Prostate gland (tissue), 2 donors: ENCODE measurements at regions not wholly inside any gene's neighbourhood (a gene's known extent, or its start where the extent isn't known, plus 50 kb on each side); places are given as distances from the start of the nearest gene placed in this dataset.

Experiments
- POLR2A ChIP-seq: fragments of 450-650 bp; IDR thresholded peaks from one replicate; pipeline ENCODE4 v1.6.1; 2016; ENCODE audit warnings: antibody characterized with exemption, mild to moderate bottlenecking
- POLR2AphosphoS5 ChIP-seq: sonication (generic); formaldehyde crosslinking; IDR thresholded peaks from one replicate; pipeline ENCODE4 v1.6.1; 2017; ENCODE audit warnings: antibody characterized with exemption
- TF ChIP-seq, protein P1 (sequence below), 4 experiments: fragments of 200-600 bp in 2 of 4; fragments of 450-650 bp in 2 of 4; sonication (generic) in 2 of 4; IDR thresholded peaks; 1 replicate in 3 of 4; 2 replicates in 1 of 4; pipeline ENCODE4 v1.5.1; 2016 to 2019; ENCODE audit warnings: antibody characterized with exemption in 4 of 4, mild to moderate bottlenecking in 2 of 4, moderate library complexity in 2 of 4

GRCh38 chr2:6443061-6443823, 422.5 kb downstream of the CMPK2 start:
- TF ChIP-seq, protein P1, sequence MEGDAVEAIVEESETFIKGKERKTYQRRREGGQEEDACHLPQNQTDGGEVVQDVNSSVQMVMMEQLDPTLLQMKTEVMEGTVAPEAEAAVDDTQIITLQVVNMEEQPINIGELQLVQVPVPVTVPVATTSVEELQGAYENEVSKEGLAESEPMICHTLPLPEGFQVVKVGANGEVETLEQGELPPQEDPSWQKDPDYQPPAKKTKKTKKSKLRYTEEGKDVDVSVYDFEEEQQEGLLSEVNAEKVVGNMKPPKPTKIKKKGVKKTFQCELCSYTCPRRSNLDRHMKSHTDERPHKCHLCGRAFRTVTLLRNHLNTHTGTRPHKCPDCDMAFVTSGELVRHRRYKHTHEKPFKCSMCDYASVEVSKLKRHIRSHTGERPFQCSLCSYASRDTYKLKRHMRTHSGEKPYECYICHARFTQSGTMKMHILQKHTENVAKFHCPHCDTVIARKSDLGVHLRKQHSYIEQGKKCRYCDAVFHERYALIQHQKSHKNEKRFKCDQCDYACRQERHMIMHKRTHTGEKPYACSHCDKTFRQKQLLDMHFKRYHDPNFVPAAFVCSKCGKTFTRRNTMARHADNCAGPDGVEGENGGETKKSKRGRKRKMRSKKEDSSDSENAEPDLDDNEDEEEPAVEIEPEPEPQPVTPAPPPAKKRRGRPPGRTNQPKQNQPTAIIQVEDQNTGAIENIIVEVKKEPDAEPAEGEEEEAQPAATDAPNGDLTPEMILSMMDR (IDR thresholded peaks at IDR 0.05): no peak
- TF ChIP-seq POLR2A (no peak), POLR2AphosphoS5 (no peak)
